GM21786 (cell line): ENCODE measurements at regions not wholly inside any gene's neighbourhood (a gene's known extent, or its start where the extent isn't known, plus 50 kb on each side); places are given as distances from the start of the nearest gene placed in this dataset.
"Not testable (repeated sequence)": the region's sequence is repeated elsewhere in the genome, so short reads cannot be mapped to it uniquely, and the experiment has no call there.

Source experiments
- ATAC-seq: cut with Tn5 transposase; IDR thresholded peaks from one replicate; pipeline ENCODE4 v1.9.1; 2021; ENCODE audit not compliant: unreplicated experiment

DNA sequence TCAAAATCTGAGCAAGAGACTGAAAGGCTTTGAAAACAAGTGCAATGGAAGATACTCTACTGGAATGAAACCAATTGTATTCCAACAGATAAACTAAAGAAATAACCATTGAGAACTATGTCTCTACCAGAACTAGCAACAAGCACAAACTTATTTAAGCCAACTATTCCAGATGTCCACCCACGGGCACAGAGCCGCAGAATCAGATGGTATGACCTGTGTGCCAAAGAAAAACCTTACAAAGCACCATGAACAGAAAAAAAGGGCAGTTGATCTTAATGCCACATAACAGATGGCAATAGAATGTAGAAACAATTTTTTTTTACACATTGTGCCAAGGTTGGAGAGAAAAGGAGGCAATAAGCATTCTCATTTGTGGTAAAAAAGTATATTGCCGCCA, 269.3 kb upstream of the ADGRL3 start:
- ATAC-seq = no peak

DNA sequence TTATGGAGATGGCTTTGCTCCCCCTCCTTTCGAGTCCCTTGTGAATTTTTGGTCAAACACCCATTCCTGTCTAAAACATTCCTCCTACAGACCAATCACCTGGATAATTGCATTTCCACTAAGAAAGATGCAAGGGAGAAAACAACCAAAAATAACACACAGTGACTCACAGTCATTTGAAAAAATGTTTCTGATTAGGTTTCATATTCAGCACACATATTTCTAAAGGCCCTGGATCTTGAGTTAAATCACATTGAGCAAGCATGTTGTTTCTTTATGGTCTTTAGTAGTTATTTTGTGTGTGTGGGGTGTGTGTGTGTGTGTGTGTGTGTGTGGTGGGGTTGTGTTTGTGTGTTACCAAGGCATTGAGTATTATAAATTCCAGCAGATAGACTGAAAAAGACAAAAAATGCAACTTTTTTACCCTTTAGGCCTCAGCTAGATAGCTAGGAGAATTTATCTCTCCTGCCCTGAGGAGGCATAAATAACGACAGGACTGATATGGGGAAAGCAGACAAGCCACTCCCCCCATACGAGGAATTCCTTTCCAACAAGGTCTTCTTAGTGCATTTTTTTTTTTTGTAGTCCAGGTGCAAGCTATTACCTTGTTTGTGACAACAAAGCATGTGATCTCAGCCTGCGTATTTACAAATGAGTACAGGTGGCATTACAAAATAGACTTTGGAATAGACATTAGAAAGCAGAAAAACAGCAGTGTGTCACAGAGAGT, 265.4 kb upstream of the ADGRL3 start:
- ATAC-seq = no peak

DNA sequence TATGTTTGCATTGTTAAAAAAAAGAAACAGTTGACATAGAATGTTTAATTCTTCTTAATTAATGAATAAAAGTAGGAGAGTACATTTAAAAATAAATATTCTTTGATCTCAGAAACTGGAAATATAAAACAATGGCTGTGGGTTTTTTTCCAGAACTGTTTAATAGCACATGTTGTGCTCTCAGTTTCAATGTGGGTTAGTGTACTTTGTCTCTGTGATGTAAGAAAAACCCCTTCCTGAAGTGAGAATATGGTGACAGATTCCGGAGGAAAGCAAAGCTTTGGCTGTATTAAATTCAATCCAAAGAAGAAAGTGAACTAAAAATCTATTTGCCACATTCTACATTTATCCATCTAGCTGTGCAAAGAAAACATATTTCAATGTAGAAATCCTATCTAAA, 261.9 kb upstream of the ADGRL3 start:
- no peak for ATAC-seq

DNA sequence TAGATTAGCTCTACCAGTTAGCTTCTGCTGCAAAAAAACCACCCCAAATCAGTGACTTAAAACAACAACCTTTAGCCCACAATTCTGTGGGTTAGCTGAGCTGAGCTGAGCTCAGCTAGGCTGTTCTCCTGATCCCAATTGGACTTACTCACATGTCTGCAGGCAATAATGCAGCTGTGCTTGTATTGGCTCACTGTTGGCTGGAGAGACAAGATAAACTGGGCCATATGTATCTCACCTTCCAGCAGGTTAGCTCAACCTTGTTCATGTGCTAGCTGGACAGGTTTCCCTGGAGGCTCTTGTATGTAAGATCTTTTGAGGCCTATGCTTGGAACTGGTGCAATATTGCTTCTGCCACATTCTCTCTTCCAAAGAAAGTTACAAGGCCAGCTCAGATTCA, 261.5 kb upstream of the ADGRL3 start:
- ATAC-seq = no peak

DNA sequence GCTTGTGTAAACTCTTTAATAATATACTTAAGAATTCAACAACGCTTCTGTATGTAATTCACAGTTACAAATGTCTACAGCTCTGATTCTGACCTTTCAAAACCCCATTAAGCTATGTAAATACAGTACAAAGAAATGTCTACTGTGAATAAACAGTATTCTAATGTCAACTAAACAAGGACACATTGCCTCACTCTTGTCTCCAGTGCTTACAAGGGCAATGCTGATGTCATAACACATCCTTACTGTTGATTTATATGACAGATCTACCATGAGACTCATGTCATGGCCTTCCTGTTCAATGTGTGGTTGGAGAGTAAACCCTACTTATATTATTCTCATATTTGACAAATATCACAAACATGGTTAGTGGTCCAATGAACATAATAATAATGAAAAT, 256.1 kb upstream of the ADGRL3 start:
- ATAC-seq = no peak

DNA sequence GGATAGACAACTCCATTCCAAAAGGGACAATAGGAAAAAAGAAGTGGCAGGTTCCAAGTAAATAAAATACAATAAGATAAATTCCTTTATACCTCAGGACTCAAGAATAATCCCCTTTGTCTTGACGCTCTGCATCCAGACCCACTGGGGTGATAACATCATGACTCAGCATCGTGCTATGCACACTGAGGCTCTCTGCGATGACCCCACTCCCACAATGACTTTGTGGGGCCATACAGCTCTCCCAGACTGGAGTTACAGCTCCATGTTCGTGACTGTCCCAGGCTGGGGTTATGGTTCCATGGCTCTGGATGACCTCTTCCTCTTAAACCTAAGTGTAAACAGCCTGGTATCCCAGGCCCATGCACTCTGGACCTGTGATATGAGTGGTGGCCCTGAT, 254.5 kb upstream of the ADGRL3 start:
- ATAC-seq = no peak

DNA sequence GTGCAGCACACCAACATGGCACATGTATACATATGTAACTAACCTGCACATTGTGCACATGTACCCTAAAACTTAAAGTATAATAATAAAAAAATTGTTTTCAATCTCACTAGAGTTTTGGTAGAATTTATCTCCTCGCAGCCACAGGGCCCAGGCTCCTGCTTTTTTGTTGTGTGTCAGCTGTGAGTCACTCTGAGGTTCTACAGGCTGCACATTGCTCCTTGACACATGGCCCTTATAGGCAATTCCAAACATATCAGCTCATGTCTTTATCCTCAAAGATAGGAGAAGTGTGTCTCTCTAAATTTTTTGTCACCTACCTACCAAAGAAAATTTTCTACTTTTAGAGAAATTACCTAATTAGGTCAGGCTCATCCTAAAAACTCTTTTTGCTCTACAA, 252.1 kb upstream of the ADGRL3 start:
- no peak for ATAC-seq

DNA sequence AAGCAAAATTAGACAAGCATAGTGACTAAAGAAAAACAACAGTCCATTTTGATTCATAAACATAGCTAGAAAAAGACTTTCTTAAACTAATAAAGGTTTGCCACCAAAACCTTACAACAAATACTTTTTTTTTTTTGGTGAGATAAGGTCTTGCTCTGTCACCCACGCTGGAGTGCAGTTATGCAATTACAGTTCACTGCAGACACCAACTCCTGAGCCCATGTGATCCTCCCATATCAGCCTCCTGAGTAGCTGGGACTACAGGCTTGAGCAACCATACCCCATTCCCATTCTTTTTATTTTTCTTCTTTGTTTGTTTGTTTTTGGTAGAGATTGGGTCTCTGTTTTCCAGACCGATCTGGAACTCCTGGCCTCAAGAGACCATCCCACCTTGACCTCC, 247.2 kb upstream of the ADGRL3 start:
- no peak for ATAC-seq

DNA sequence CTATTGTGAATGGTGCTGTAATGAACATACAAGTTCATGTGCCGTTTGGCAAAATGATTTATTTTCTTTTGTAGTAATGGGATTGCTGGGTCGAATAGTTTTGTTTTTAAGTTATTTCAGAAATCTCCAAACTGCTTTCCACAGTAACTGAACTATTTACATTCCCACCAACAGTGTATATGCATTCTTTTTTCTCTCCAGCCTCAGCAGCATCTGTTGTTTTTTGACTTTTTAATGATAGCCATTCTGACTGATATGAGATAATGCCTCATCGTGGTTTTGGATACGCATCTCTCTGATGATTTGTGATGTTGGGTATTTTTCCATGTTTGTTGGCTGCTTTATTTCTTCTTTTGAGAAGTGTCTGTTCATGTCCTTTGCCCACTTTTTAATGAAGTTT, 246.3 kb upstream of the ADGRL3 start:
- ATAC-seq = no peak

DNA sequence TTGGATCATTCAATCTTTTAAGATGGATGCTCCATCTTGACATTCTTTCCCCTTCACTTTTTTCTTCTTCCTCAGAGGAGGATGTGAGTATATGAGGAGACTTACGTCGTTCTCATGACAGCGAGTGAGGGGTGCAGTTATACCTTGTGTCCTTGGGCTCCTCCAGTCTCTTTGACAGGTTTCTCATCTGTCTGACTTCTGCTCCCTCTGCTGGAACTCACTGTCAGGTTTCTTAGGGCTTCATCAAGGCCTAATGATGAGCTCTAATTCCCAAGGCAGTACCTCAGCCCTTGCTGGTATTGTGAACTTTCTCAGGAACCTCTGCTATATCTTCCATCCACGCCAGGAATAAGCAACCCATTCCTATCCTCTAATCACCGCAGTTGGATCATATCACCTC, 237.8 kb upstream of the ADGRL3 start:
- no peak for ATAC-seq

DNA sequence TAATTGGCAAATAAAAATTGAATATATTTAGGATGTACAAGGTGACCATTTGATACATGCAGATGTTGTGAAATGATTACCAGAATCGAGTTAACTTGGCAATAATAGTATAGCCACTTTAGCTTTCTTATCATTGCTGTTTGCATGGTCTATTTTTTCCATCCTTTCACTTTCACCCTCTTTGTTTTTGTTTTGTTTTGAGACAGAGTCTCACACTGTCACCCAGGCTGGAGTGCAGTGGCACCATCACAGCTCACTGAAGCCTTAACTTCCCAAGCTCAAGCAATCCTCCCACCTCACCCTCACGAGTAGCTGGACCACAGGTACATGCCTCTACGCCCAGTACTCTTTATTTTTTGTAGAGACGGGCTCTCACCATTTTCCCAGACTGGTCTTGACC, 218.6 kb upstream of the ADGRL3 start:
- ATAC-seq = peak; percentile 71

DNA sequence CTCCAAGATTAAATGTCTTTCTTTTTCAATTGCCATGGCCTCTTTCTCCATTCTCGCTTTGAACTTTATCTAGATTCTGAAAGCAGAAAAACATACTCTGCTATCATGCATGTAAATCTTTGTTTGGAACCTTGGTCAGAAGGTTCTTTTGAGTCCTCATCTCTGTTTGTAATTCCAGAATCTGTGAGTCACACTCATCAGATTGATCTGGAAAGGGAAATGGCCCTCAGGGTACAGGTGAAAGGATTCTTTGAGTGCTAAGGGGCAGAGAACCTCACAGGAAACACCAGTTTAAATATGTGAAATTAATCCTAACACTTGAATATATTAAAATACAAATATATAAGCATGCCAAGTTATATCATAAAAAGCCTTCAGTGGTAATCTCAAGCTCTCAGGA, 211.0 kb upstream of the ADGRL3 start:
- ATAC-seq = no peak

DNA sequence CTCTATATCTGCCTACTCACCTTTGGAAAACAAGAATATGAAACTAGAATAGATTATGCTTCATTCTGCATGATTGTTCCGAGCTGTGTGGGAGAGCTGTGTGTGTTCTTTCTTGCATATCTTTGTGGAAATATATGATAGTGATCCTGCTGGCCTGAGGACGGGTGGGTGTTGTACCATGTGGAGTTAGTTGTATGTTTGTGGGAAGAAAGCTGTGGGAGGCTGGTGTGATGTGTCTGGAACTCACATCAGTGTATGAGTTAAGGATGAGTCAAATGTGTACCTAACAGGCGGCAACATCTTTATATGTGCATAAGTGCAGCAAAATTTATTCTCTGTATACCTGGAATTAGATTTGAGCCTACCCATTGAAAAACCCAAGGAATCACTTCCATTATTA, 208.1 kb upstream of the ADGRL3 start:
- no peak for ATAC-seq

DNA sequence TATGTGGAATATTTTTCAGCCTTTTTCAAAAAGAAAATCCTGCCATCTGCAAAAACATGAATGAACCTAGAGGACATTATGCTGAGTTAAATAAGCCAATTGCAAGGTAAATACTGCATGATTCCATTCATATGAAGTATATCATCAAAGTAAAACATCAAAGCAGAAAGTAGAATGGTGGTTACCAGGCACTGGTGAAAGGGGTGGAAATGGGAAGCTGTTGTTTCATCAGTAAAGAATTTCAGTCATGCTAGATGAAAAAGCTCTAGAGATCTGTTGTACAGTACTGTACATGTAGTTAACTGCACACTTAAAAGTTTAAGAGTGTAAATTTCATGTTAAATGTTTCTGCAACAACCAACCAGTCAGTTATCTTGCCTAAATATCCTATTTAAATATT, 196.8 kb upstream of the ADGRL3 start:
- no peak for ATAC-seq

DNA sequence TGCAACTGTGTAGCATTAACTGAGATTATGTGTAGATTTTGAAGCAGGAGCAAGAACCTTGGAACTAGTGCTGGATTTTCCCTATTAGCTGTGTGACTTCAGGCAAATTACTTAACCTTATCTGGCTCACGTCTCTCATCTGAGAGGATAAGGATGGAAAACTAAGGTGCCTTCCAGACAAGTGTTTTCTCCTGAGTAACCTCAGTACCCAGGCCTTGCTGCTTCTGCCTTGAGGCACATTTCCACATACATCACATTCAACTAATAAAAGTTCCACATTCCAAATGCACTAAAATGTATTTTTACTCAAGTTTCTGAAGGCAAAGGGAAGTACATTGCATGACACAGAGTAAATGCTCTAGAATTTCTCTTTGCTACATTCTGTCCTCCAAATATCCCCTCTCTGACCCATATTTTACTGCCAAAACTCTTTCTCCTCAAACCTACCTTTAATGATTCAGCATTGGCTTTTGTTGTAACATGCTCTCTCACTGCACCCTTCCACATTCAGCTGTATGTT, 195.4 kb upstream of the ADGRL3 start:
- ATAC-seq = no peak

DNA sequence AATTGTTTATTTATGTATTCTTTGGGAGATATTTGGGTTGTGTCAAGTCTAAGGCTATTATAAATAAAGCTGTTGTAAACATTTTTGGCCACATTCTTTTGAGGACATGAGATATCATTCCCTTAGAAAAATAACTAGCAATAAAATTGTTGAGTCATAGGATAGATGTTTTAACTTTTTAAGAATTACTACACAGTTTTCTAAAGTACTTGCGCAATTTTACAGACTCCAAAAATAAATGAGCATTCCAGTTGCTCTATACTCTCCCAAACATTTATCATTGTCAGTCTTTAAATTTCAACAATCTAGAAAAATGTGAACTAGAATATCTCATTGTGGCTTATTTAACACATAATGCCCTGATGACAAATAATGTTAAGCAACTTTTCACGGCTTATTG, 189.1 kb upstream of the ADGRL3 start:
- ATAC-seq = no peak

DNA sequence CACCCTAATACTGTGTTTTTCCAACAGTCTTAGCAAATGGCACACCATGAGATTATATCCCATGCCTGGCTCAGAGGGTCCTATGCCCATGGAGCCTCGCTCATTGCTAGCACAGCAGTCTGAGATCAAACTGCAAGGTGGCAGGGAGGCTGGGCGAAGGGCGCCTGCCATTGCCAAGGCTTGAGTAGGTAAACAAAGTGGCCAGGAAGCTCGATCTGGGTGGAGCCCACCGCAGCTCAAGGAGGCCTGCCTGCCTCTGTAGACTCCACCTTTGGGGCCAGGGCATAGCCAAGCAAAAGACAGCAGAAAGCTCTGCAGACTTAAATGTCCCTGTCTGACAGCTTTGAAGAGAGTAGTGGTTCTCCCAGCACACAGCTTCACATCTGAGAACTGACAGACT, 188.2 kb upstream of the ADGRL3 start:
- ATAC-seq = not testable (repeated sequence)

DNA sequence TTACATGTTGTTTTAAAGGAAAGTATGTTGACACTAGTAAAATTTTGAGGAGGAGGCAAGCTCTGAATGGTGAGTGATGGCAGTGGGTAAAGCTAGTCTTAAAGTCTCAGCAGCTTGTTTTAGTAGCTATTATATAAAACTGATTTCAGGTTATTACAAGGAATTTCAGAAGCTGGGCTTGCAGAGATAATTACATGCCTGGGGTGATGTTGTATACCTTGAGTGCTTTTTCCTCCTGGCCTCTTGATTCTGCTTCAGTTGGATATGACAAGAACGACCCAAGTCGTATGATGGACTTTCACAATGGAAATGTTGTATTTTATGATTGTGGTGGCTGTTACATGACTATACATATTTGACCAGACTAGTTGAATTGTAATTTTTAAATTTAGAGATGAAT, 175.5 kb upstream of the ADGRL3 start:
- no peak for ATAC-seq

DNA sequence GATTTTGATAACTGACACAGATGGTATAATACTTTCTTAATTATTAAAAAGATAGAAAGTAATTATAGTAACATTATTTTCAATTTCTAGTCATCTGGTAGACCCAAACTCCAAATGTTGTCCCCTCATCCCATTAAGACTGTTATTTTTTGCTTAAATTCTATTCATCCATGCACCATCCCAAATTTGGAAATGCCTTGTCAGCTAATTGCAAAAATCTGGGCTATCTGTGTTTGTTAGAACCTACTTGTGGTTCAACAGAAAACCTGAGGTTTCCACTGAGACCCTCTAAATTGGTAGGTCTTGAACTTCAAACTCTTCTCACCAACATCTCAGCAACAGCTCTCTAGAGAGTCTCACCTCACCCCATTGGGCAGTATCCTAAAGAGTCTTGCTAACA, 172.2 kb upstream of the ADGRL3 start:
- no peak for ATAC-seq

DNA sequence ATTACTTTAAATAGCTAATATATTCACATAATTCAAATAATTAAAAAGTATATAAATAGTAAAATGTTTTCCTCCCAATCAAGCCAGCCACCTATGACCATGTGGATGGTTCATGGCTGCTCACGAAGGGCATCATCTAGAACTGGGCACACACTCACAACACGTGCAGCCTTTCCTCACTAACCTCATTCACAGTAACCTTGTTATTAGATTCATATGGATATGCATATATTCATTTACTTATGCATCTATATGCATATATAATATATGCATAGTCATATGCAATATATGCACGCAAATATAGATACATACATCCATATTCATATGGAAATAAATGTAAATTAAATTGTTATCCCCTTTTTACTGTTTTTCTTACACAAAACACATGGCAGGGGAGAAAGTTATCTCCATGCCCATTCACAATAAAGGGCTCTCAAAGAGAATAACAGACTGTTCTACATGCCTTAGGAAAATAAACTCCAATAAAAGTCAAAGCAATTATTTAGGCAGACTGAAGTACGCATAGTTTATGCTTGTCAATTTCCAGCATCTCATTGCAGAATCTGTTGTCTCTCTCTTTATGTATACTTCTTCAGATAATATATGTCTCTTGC, 163.9 kb upstream of the ADGRL3 start:
- ATAC-seq = no peak

DNA sequence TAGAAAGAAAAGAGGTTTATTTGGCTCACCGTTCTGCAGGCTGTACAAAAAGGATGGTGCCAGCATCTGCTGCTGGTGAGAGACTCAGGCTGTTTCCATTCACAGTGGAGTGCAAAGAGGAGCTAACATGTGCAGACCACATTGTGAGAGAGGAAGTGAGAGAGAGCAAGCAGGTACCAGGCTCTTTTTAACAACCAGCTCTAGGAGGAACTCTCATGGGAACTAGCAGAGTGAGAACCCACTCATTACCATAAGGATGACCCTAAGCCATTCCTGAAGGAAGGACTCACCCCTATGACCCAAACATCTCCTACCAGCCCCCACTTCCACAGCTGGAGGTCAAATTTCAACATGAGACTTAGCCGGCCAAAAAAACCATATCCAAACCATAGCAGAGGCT, 158.6 kb upstream of the ADGRL3 start:
- ATAC-seq = no peak

DNA sequence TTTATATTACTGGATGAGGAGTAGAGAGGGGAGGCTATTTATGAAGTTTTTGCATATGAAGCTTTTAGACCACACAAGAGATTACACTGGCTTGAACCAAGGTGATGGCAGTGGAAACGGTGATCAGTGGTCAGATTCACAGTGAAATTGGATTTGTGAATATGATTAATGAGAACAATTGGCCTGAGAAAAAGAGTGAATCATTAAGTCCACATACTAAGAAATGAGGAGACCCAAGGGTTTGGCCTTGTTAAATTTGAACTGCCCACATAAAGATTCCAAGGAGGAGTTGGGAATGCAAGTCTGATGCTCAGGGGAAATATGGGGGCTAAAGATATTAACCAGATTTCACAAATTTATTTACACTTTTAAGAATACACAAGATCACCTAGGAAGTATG, 155.3 kb upstream of the ADGRL3 start:
- no peak for ATAC-seq

DNA sequence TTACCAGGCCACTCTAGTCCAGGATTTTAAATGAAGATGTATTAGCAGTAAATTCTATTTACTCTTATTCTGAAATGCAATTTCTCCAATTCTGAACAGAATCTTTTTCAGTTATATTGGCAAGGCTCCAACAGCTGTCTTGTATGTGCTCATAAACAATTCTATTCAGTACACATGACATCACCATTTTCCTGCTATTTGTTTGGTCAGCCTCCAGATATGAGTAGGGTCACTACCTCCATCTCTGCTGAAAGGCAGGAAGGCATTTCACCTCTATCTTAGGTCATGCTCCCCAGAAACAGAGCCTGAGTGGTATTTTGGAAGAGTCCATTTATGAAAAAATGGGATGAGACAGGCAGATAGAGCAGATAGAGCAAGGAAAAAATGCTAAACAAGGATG, 151.1 kb upstream of the ADGRL3 start:
- ATAC-seq = no peak
